KMS-11 (cell line): ENCODE measurements at regions not wholly inside any gene's neighbourhood (a gene's known extent, or its start where the extent isn't known, plus 50 kb on each side); places are given as distances from the start of the nearest gene placed in this dataset.

Source experiments
- H2AFZ ChIP-seq: fragments of 200-600 bp; sonication (generic); 2 replicates; pipeline ENCODE4 v1.6.1; 2016; ENCODE audit warnings: antibody characterized with exemption, mixed run types, low read depth
- H3K27ac ChIP-seq: fragments of 200-600 bp; sonication (generic); 2 replicates; pipeline ENCODE4 v1.6.1; 2016; ENCODE audit warnings: mild to moderate bottlenecking, mixed run types
- H3K27me3 ChIP-seq: fragments of 200-600 bp; sonication (generic); 2 replicates; pipeline ENCODE4 v1.6.1; 2017; ENCODE audit warnings: mild to moderate bottlenecking, low read depth, mixed run types, moderate library complexity; ENCODE audit not compliant: insufficient read depth
- H3K36me3 ChIP-seq: fragments of 200-600 bp; sonication (generic); 2 replicates; pipeline ENCODE4 v1.6.1; 2017; ENCODE audit warnings: mild to moderate bottlenecking, mixed run types; ENCODE audit not compliant: insufficient read depth
- H3K4me1 ChIP-seq: fragments of 200-600 bp; sonication (generic); 2 replicates; pipeline ENCODE4 v1.6.1; 2016; ENCODE audit warnings: mild to moderate bottlenecking, low read depth, mixed run types; ENCODE audit not compliant: poor library complexity, severe bottlenecking
- H3K4me2 ChIP-seq: fragments of 200-600 bp; sonication (generic); 2 replicates; pipeline ENCODE4 v1.7.0; 2016; ENCODE audit warnings: mild to moderate bottlenecking, mixed run types
- H3K4me3 ChIP-seq: fragments of 200-600 bp; sonication (generic); IDR thresholded peaks from 2 replicates; pipeline ENCODE4 v1.6.1; 2017; ENCODE audit warnings: low read depth, low read length, mixed read lengths; ENCODE audit not compliant: insufficient read depth
- H3K79me2 ChIP-seq: fragments of 200-600 bp; sonication (generic); 2 replicates; pipeline ENCODE4 v1.6.1; 2016; ENCODE audit warnings: low read depth, mixed run types; ENCODE audit not compliant: insufficient read depth
- H3K9ac ChIP-seq: fragments of 200-600 bp; sonication (generic); 2 replicates; pipeline ENCODE4 v1.6.1; 2016; ENCODE audit warnings: mild to moderate bottlenecking, mixed run types
- H4K20me1 ChIP-seq: fragments of 200-600 bp; sonication (generic); 2 replicates; pipeline ENCODE4 v1.6.1; 2016; ENCODE audit warnings: mild to moderate bottlenecking, mixed run types; ENCODE audit not compliant: insufficient read depth
- CTCF ChIP-seq: fragments of 200-600 bp; sonication (generic); conservative IDR thresholded peaks from 2 replicates; pipeline ENCODE4 v1.6.1; 2017; ENCODE audit warnings: low read depth, mild to moderate bottlenecking, antibody characterized with exemption, low read length, moderate library complexity, mixed read lengths

GRCh38 chr3:68139897-68140296, 485.5 kb upstream of the SUCLG2 start:
- Histone ChIP-seq H3K4me3 (no peak overlapping the region), H4K20me1 (no peaks in the 10 kb centered on the region), H3K4me2 (no peak overlapping the region), H3K79me2 (no peaks in the 10 kb centered on the region), H2AFZ (no peak overlapping the region), H3K4me1 (no peaks in the 10 kb centered on the region), H3K36me3 (no peaks in the 10 kb centered on the region), H3K9ac (no peak overlapping the region), H3K27ac (no peak overlapping the region), H3K27me3 (no peaks in the 10 kb centered on the region)
- TF ChIP-seq CTCF = no peak

GRCh38 chr3:68136411-68136810, 482.0 kb upstream of the SUCLG2 start:
- no peak for TF ChIP-seq CTCF
- no peaks in the 10 kb centered on the region for H3K79me2 ChIP-seq
- no peaks in the 10 kb centered on the region for H3K27me3 ChIP-seq
- no peak overlapping the region for H3K4me2 ChIP-seq
- H2AFZ ChIP-seq = no peak overlapping the region
- no peaks in the 10 kb centered on the region for H3K36me3 ChIP-seq
- H4K20me1 ChIP-seq = no peaks in the 10 kb centered on the region
- no peak overlapping the region for H3K9ac ChIP-seq
- H3K4me1 ChIP-seq = no peaks in the 10 kb centered on the region
- H3K4me3 ChIP-seq = no peak overlapping the region
- H3K27ac ChIP-seq = no peak overlapping the region

- Histone ChIP-seq H3K79me2 (no peaks in the 10 kb centered on the region), H3K27ac (no peak overlapping the region), H3K4me3 (no peak overlapping the region), H3K4me1 (no peaks in the 10 kb centered on the region), H3K27me3 (no peaks in the 10 kb centered on the region), H4K20me1 (no peaks in the 10 kb centered on the region), H2AFZ (no peak overlapping the region), H3K9ac (no peak overlapping the region), H3K36me3 (no peaks in the 10 kb centered on the region), H3K4me2 (no peak overlapping the region)
- TF ChIP-seq CTCF = no peak
These were observed 480.7 kb upstream of the SUCLG2 start for GRCh38 chr3:68135067-68135466.

GRCh38 chr3:68129065-68129464, 474.7 kb upstream of the SUCLG2 start:
- Histone ChIP-seq H3K79me2 (no peaks in the 10 kb centered on the region), H2AFZ (no peak overlapping the region), H3K4me2 (no peak overlapping the region), H3K9ac (no peak overlapping the region), H3K4me1 (no peaks in the 10 kb centered on the region), H4K20me1 (no peaks in the 10 kb centered on the region), H3K27ac (no peak overlapping the region), H3K36me3 (no peaks in the 10 kb centered on the region), H3K4me3 (no peak overlapping the region), H3K27me3 (no peaks in the 10 kb centered on the region)
- TF ChIP-seq CTCF = no peak

GRCh38 chr3:68123231-68123630, 468.8 kb upstream of the SUCLG2 start:
- no peak overlapping the region for H3K9ac ChIP-seq
- TF ChIP-seq CTCF = no peak
- H3K27ac ChIP-seq = no peak overlapping the region

More at GRCh38 chr3:68123231-68123630, 468.8 kb upstream of the SUCLG2 start:
- H2AFZ ChIP-seq = no peak overlapping the region
- H3K4me1 ChIP-seq = no peaks in the 10 kb centered on the region
- no peaks in the 10 kb centered on the region for H4K20me1 ChIP-seq
- no peaks in the 10 kb centered on the region for H3K27me3 ChIP-seq
- no peaks in the 10 kb centered on the region for H3K79me2 ChIP-seq
- no peak overlapping the region for H3K4me3 ChIP-seq
- H3K4me2 ChIP-seq = no peak overlapping the region
- H3K36me3 ChIP-seq = no peaks in the 10 kb centered on the region
